ENCODE measurements at regions not wholly inside any gene's neighbourhood (a gene's known extent, or its start where the extent isn't known, plus 50 kb on each side); places are given as distances from the start of the nearest gene placed in this dataset.

GRCh38 chr2:190789074-190790004 is 91.3 kb upstream of the GLS start:
- no peak for TF ChIP-seq CTCF (IDR thresholded peaks at IDR 0.05)
- Histone ChIP-seq H3K4me3 (no peak overlapping the region), H3K4me1 (peaks cover 13 to 24% of the 10 kb centered on the region in 2 donors), H3K9me3 (no peaks in the 10 kb centered on the region), H3K27me3 (no peaks in the 10 kb centered on the region), H3K27ac (peak overlapping the region in 1 of 2 donors; percentile 6), H3K36me3 (no peaks in the 10 kb centered on the region)
- no peak for DNase-seq
- intact Hi-C loops (cut with DNase I) = loop anchor here in 1 of 2 donors (10.0 kb wide), 1 partner anchor 245 kb away; no protein-coding TSS in a partner anchor
- ATAC-seq = no peak

DNA sequence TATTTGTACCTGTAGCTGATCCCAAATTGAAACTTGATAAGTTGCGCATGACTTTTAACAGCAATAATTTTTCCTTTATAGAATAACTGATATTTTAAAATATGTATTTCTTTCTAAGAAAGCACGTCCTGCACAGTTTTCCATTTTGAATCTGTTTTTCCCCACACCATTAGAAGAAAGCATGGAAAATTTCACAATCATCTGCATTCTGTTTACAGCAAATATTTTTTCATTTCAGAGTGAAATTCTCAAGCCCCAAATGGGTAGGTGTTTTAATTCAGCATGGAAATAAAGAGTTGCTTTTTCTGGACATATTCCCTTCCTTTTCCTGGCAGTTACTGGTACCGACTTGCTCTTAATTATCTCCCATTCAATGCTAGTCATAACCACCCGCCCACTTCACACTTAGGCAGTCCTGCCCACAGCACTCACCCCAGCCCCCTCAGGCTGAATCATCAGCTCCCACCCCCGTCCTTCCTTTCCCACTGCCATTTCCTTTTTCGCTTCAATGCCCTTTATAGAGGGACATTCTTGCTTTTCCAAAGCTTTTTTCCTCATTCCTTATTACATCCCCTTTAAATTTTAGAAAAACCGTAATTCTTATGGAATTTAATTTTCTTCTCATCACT is 89.2 kb upstream of the GLS start:
- DNase-seq (peak in 2 of 4 donors; percentile 24 to 70), ATAC-seq (peak; percentile 88)
- Histone ChIP-seq H3K36me3 (no peaks in the 10 kb centered on the region), H3K9me3 (no peaks in the 10 kb centered on the region), H3K4me3 (no peak overlapping the region), H3K27me3 (no peaks in the 10 kb centered on the region), H3K4me1 (peaks cover 11 to 24% of the 10 kb centered on the region in 2 donors), H3K27ac (peak overlapping the region; percentile 45)
- intact Hi-C loops (cut with DNase I) = no loop called here
- TF ChIP-seq CTCF (IDR thresholded peaks at IDR 0.05) = no peak

- DNase-seq = no peak
- Histone ChIP-seq H3K27me3 (no peaks in the 10 kb centered on the region), H3K9me3 (no peaks in the 10 kb centered on the region), H3K4me3 (no peak overlapping the region), H3K27ac (peak overlapping the region; percentile 45), H3K4me1 (peaks cover 6 to 24% of the 10 kb centered on the region in 2 donors), H3K36me3 (no peaks in the 10 kb centered on the region)
- intact Hi-C loops (cut with DNase I) = no loop called here
- no peak for ATAC-seq
- no peak for TF ChIP-seq CTCF (IDR thresholded peaks at IDR 0.05)
These were observed 88.5 kb upstream of the GLS start for GRCh38 chr2:190791976-190792575.

DNA sequence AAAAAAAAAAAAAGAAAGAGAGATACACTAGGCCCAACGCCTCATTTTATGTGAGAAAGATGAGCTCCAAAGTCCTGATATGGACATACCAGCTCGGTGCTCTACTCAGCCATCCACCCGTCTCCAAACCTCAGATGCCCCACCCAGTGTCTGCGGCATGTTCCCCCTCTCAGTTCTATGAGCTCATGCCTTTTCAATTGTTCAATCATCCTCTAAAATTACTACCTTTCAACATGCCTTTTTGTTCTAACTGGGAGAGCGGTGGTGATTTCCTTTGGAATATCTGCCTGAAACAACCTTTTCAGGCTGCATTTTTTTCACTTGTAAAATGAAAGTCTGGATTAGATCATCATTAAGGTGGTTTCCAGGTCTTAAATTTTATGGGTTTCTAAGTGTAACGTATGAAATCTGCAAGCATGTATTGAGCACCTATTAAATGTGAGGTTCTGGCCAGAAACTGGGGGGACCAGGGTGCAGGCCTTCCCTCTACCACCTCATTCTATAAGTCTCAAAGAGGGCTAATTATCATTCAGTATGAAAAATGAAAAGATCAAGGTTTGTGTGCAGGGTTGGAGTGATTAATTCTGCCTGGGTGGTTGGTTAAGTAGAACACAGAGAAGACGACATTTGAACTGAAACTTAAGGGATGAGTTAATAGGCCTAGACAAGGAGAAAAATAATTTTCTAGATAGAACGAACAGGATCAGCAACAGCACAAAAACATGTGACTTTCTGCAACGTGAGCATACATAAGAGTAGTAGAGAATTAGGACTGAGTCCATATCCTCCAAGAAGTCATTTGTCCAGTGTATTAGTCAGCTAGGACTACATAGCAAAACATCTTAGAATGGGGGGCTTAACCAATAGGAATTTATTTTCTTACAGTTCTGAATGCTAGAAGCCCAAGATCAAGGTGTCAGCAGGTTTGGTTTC is 87.4 kb upstream of the GLS start:
- peaks cover 6 to 24% of the 10 kb centered on the region in 2 donors for H3K4me1 ChIP-seq
- H3K27ac ChIP-seq = no peak overlapping the region
- no peak for TF ChIP-seq CTCF (IDR thresholded peaks at IDR 0.05)
- H3K4me3 ChIP-seq = no peak overlapping the region
- H3K9me3 ChIP-seq = no peaks in the 10 kb centered on the region
- H3K36me3 ChIP-seq = no peaks in the 10 kb centered on the region
- intact Hi-C loops (cut with DNase I) = no loop called here
- no peak for DNase-seq
- no peak for ATAC-seq
- no peaks in the 10 kb centered on the region for H3K27me3 ChIP-seq

All from left lung (tissue), 4 donors.